ENCODE measurements at regions not wholly inside any gene's neighbourhood (a gene's known extent, or its start where the extent isn't known, plus 50 kb on each side); places are given as distances from the start of the nearest gene placed in this dataset.
"Not testable (repeated sequence)": the region's sequence is repeated elsewhere in the genome, so short reads cannot be mapped to it uniquely, and the experiment has no call there.

DNA sequence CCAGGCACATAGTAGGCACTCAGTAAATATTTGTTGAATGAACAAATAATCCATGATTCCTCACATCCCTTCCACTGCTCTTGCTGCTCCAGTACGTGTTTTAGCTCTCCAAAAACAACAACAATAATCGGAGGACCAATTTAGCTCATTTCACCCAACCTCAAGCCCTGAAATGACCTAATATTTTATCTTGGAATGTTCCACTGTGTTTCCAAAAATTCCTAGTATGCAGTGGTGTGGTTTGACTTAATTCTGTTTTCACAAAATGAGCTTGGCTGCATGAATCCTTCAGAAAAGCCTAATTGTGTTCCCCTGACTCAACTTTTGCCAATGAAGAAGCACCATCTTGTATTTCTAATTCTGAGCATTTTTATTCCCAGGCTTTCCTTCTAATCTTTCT, 168.0 kb upstream of the PHACTR1 start:
- DNase-seq (ENCODE audit: low spot score), result no peak
- H3K9ac ChIP-seq, result no peak overlapping the region
- H3K36me3 ChIP-seq, result no peaks in the 10 kb centered on the region
- H3K36me3 Mint-ChIP-seq, result no peaks in the 10 kb centered on the region
- H3K4me1 Mint-ChIP-seq, result no peaks in the 10 kb centered on the region
- H3K4me3 ChIP-seq, result no peak overlapping the region
- H3K4me1 ChIP-seq, result no peaks in the 10 kb centered on the region
- no peak overlapping the region for H3K27ac ChIP-seq
- TF ChIP-seq, protein P1, sequence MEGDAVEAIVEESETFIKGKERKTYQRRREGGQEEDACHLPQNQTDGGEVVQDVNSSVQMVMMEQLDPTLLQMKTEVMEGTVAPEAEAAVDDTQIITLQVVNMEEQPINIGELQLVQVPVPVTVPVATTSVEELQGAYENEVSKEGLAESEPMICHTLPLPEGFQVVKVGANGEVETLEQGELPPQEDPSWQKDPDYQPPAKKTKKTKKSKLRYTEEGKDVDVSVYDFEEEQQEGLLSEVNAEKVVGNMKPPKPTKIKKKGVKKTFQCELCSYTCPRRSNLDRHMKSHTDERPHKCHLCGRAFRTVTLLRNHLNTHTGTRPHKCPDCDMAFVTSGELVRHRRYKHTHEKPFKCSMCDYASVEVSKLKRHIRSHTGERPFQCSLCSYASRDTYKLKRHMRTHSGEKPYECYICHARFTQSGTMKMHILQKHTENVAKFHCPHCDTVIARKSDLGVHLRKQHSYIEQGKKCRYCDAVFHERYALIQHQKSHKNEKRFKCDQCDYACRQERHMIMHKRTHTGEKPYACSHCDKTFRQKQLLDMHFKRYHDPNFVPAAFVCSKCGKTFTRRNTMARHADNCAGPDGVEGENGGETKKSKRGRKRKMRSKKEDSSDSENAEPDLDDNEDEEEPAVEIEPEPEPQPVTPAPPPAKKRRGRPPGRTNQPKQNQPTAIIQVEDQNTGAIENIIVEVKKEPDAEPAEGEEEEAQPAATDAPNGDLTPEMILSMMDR (IDR thresholded peaks at IDR 0.05), result no peak
- TF ChIP-seq EZH2phosphoT487 (IDR thresholded peaks at IDR 0.05) (no peak), EZH2 (IDR thresholded peaks at IDR 0.05) (no peak)
- H3K27me3 Mint-ChIP-seq (ENCODE audit: insufficient read depth, low read depth), result peaks cover 6% of the 10 kb centered on the region
- H2AFZ ChIP-seq (replicated peaks), result no peak overlapping the region
- H3F3A ChIP-seq (ENCODE audit: low read depth), result no peaks in the 10 kb centered on the region
- no peaks in the 10 kb centered on the region for H3K79me2 ChIP-seq (ENCODE audit: low read depth)
- no peaks in the 10 kb centered on the region for H3K27me3 ChIP-seq
- H4K20me1 ChIP-seq (ENCODE audit: low read depth), result no peaks in the 10 kb centered on the region
- no peaks in the 10 kb centered on the region for H3K9me3 Mint-ChIP-seq
- H3K9me3 ChIP-seq (ENCODE audit: low read depth), result no peaks in the 10 kb centered on the region
- no peak overlapping the region for H3K4me2 ChIP-seq
- no peak overlapping the region for H3K4me3 Mint-ChIP-seq
- no peak overlapping the region for H3K27ac Mint-ChIP-seq

DNA sequence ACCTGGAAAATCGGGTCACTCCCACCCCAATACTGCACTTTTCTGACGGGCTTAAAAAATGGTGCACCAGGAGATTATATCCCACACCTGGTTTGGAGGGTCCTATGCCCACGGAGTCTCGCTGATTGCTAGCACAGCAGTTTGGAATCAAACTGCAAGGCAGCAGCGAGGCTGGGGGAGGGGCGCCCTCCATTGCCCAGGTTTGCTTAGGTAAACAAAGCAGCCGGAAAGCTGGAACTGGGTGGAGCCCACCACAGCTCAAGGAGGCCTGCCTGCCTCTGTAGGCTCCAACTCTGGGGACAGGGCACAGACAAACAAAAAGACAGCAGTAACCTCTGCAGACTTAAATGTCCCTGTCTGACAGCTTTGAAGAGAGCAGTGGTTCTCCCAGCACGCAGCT, 167.1 kb upstream of the PHACTR1 start:
- H4K20me1 ChIP-seq (ENCODE audit: low read depth); H3K9me3 ChIP-seq (ENCODE audit: low read depth); H3K4me2 ChIP-seq; H3K4me1 Mint-ChIP-seq; H3K9me3 Mint-ChIP-seq; DNase-seq (ENCODE audit: low spot score); H3K27ac Mint-ChIP-seq; H3K36me3 ChIP-seq; H3K79me2 ChIP-seq (ENCODE audit: low read depth); H3K36me3 Mint-ChIP-seq; H3K27ac ChIP-seq; H3K9ac ChIP-seq; H3K4me3 ChIP-seq; H3K4me1 ChIP-seq; H3K27me3 Mint-ChIP-seq (ENCODE audit: insufficient read depth, low read depth); H3F3A ChIP-seq (ENCODE audit: low read depth); H3K27me3 ChIP-seq; H2AFZ ChIP-seq (replicated peaks); H3K4me3 Mint-ChIP-seq: not testable (repeated sequence)

DNA sequence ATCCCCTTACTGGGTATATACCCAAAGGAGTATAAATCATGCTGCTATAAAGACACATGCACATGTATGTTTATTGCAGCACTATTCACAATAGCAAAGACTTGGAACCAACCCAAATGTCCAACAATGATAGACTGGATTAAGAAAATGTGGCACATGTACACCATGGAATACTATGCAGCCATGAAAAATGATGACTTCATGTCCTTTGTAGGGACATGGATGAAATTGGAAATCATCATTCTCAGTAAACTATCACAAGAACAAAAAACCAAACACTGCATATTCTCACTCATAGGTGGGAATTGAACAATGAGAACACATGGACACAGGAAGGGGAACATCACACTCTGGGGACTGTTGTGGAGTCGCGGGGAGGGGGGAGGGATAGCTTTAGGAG, 161.7 kb upstream of the PHACTR1 start:
- H3K27ac ChIP-seq; H3K4me1 Mint-ChIP-seq; H3K79me2 ChIP-seq (ENCODE audit: low read depth); H3K9ac ChIP-seq; H3K27ac Mint-ChIP-seq; H3F3A ChIP-seq (ENCODE audit: low read depth); H3K27me3 Mint-ChIP-seq (ENCODE audit: insufficient read depth, low read depth); H3K36me3 ChIP-seq; H3K4me1 ChIP-seq; H3K36me3 Mint-ChIP-seq; H3K9me3 ChIP-seq (ENCODE audit: low read depth); H3K4me2 ChIP-seq; H2AFZ ChIP-seq (replicated peaks); H4K20me1 ChIP-seq (ENCODE audit: low read depth); H3K9me3 Mint-ChIP-seq; H3K4me3 ChIP-seq; H3K27me3 ChIP-seq; DNase-seq (ENCODE audit: low spot score); H3K4me3 Mint-ChIP-seq: not testable (repeated sequence)

DNA sequence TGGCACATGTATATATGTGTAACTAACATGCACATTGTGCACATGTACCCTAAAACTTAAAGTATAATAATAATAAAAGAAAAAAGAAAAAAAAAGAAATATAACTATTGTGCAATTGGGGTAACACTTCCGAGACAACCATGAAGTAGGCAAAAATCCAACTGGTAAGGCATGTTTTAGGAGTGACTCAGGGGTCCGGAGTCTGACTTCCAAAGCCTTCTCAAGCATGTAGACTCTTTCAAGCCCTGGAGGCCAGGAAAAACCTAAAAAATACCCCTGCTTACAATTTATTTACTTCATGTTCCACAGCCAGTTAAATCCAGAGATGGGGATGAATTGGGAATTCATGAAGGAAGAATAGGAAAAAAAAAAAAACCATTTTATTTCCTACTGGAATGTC, 161.3 kb upstream of the PHACTR1 start:
- no peaks in the 10 kb centered on the region for H3F3A ChIP-seq (ENCODE audit: low read depth)
- H3K27ac Mint-ChIP-seq, result no peak overlapping the region
- H2AFZ ChIP-seq (replicated peaks), result no peak overlapping the region
- H4K20me1 ChIP-seq (ENCODE audit: low read depth), result no peaks in the 10 kb centered on the region
- no peak for TF ChIP-seq EZH2 (IDR thresholded peaks at IDR 0.05)
- no peak for TF ChIP-seq EZH2phosphoT487 (IDR thresholded peaks at IDR 0.05)
- TF ChIP-seq, protein P1 (IDR thresholded peaks at IDR 0.05), result no peak
- no peak overlapping the region for H3K4me3 ChIP-seq
- H3K36me3 Mint-ChIP-seq, result no peaks in the 10 kb centered on the region
- no peak overlapping the region for H3K9ac ChIP-seq
- no peaks in the 10 kb centered on the region for H3K9me3 ChIP-seq (ENCODE audit: low read depth)
- no peak for DNase-seq (ENCODE audit: low spot score)
- no peaks in the 10 kb centered on the region for H3K4me1 ChIP-seq
- H3K27me3 ChIP-seq, result no peaks in the 10 kb centered on the region
- H3K27me3 Mint-ChIP-seq (ENCODE audit: insufficient read depth, low read depth), result no peaks in the 10 kb centered on the region
- no peak overlapping the region for H3K4me3 Mint-ChIP-seq
- peaks cover 4% of the 10 kb centered on the region for H3K4me1 Mint-ChIP-seq
- no peaks in the 10 kb centered on the region for H3K36me3 ChIP-seq
- H3K9me3 Mint-ChIP-seq, result peaks cover 2% of the 10 kb centered on the region
- no peak overlapping the region for H3K27ac ChIP-seq
- no peak overlapping the region for H3K4me2 ChIP-seq
- H3K79me2 ChIP-seq (ENCODE audit: low read depth), result no peaks in the 10 kb centered on the region
